GM12878 (cell line): ENCODE measurements at regions not wholly inside any gene's neighbourhood (a gene's known extent, or its start where the extent isn't known, plus 50 kb on each side); places are given as distances from the start of the nearest gene placed in this dataset.

ENCODE experiments used
- ATAC-seq: fragments of 200-7000 bp; cut with Tn5 transposase; 3 replicates; pipeline ENCODE4 v1.9.1; 2020; ENCODE audit warnings: mild to moderate bottlenecking, moderate library complexity
- BruUV-seq: library from RNA; stranded (reverse); fragments of 400-500 nt; replicated peaks from 2 replicates; lab custom pipeline; 2021; lab: Mats Ljungman, UMichigan
- CTCF ChIA-PET: fragments of 300-600 bp; sonication (Branson Sonifier 250); formaldehyde crosslinking; extraction: SDS; loops from one replicate; lab custom pipeline; 2021; ENCODE audit warnings: inconsistent platforms; lab: Yijun Ruan, JAX
- POLR2A ChIA-PET: fragments of 350-600 bp; formaldehyde crosslinking; extraction: SDS; loops from one replicate; lab custom pipeline; 2021; ENCODE audit warnings: inconsistent platforms; lab: Charles Lee
- RAD21 ChIA-PET: fragments of 300-600 bp; sonication (Branson Sonifier 250); formaldehyde crosslinking; loops from one replicate; lab custom pipeline; 2023; ENCODE audit warnings: antibody characterized with exemption; ENCODE audit not compliant: unreplicated experiment; lab: Charles Lee
- SMC1A ChIA-PET: fragments of 300-600 bp; sonication (Branson Sonifier 250); formaldehyde crosslinking; loops from one replicate; lab custom pipeline; 2023; ENCODE audit not compliant: unreplicated experiment, uncharacterized antibody; lab: Charles Lee
- DNase-seq: peaks from one replicate; pipeline ENCODE4 v3.0.0-alpha.2; 2011; ENCODE audit warnings: low read depth, low spot score
- FAIRE-seq: peaks from 3 replicates; lab custom pipeline; 2011; peaks lifted over from hg19 to GRCh38; lab: Jason Lieb, UNC
- H2AFZ ChIP-seq: 2 replicates; pipeline ENCODE4 v1.6.0; 2011; ENCODE audit warnings: low read depth, low read length, control low read depth; ENCODE audit not compliant: control insufficient read depth
- H3K27ac ChIP-seq: 2 replicates; pipeline ENCODE4 v1.5.1; 2011; ENCODE audit warnings: control low read depth; ENCODE audit not compliant: control insufficient read depth, insufficient read depth
- H3K27me3 ChIP-seq, 2 experiments: replicated peaks in 1 of 2; 2 replicates each; pipeline versions ENCODE4 v1.6.0 to v1.6.1; 2011; ENCODE audit warnings: low read length in 1 of 2; ENCODE audit not compliant: control insufficient read depth in 2 of 2, insufficient read depth in 2 of 2
- H3K36me3 ChIP-seq, 2 experiments: 2 replicates each; pipeline ENCODE4 v1.5.1; 2011; ENCODE audit warnings: low read length in 1 of 2; ENCODE audit not compliant: control insufficient read depth in 2 of 2, insufficient read depth in 2 of 2
- H3K4me1 ChIP-seq: 2 replicates; pipeline ENCODE4 v1.6.1; 2011; ENCODE audit warnings: mild to moderate bottlenecking, low read length, moderate library complexity, mixed read lengths; ENCODE audit not compliant: control insufficient read depth, insufficient read depth
- H3K4me2 ChIP-seq: 2 replicates; pipeline ENCODE4 v1.6.0; 2011; ENCODE audit warnings: control low read depth; ENCODE audit not compliant: control insufficient read depth, insufficient read depth
- H3K4me3 ChIP-seq: fragments of 200-600 bp; sonication (generic); 2 replicates; pipeline ENCODE4 v1.5.1; 2016
- H3K79me2 ChIP-seq: 2 replicates; pipeline ENCODE4 v1.6.0; 2011; ENCODE audit warnings: low read length; ENCODE audit not compliant: control insufficient read depth, insufficient read depth
- H3K9ac ChIP-seq: 2 replicates; pipeline ENCODE4 v1.8.0; 2011; ENCODE audit warnings: low read length, control low read depth, mixed read lengths; ENCODE audit not compliant: control insufficient read depth, insufficient read depth
- H3K9me3 ChIP-seq: replicated peaks from 3 replicates; pipeline ENCODE4 v1.5.1; 2011; ENCODE audit warnings: mild to moderate bottlenecking, low read length; ENCODE audit not compliant: control insufficient read depth, insufficient read depth
- H4K20me1 ChIP-seq: 2 replicates; pipeline ENCODE4 v1.6.0; 2011; ENCODE audit not compliant: control insufficient read depth, insufficient read depth
- ATF2 ChIP-seq: IDR thresholded peaks from 2 replicates; pipeline ENCODE4 v1.6.1; 2012; ENCODE audit warnings: low read length, inconsistent platforms
- E2F4 ChIP-seq: IDR thresholded peaks from 2 replicates; pipeline ENCODE4 v1.6.1; 2012; ENCODE audit warnings: low read depth, low read length, improper control_type of control experiment
- NR2C2 ChIP-seq: IDR thresholded peaks from 2 replicates; pipeline ENCODE4 v1.6.1; 2011; ENCODE audit warnings: borderline replicate concordance, low read depth; ENCODE audit not compliant: control insufficient read depth, insufficient read length
- PAX8 ChIP-seq: fragments of 450-650 bp; IDR thresholded peaks from 2 replicates; pipeline ENCODE4 v1.6.1; 2017; ENCODE audit warnings: mild to moderate bottlenecking, moderate library complexity
- USF2 ChIP-seq: IDR thresholded peaks from 2 replicates; pipeline ENCODE4 v1.6.1; 2011; ENCODE audit warnings: low read depth, low read length, improper control_type of control experiment, borderline replicate concordance
- ZBTB11 ChIP-seq: fragments of 450-650 bp; formaldehyde crosslinking; IDR thresholded peaks from 2 replicates; pipeline ENCODE4 v1.5.0; 2022; ENCODE audit warnings: mild to moderate bottlenecking, missing genetic modification characterization
- ZNF207 ChIP-seq: fragments of 450-650 bp; IDR thresholded peaks from 2 replicates; pipeline ENCODE4 v1.6.1; 2014; ENCODE audit warnings: antibody characterized with exemption, mild to moderate bottlenecking, borderline replicate concordance
- WGBS: methylation state at CpG from one replicate; pipeline ENCODE4 v1.1.6; 2016; ENCODE audit warnings: low lambda C conversion rate; ENCODE audit not compliant: insufficient replicate concordance, insufficient coverage; ENCODE audit errors: missing lambda C conversion rate; 5-methylcytosine and 5-hydroxymethylcytosine counted together
- in situ Hi-C: fragments of 300-500 bp; cut with MboI; formaldehyde crosslinking; loops from 9 replicates; pipeline ENCODE4 v1.14.3; 2018; ENCODE audit warnings: mixed read lengths
- intact Hi-C: fragments of 100-400 bp; cut with micrococcal nuclease; formaldehyde crosslinking; loops from one replicate; pipeline ENCODE4 v1.14.2; 2022; ENCODE audit not compliant: unreplicated experiment

GRCh38 chr5:30845194-30845593 lies 348.3 kb upstream of the CDH6 start:
- no peak for DNase-seq
- POLR2A ChIA-PET, result no interaction called here
- intact Hi-C loops, result no loop called here
- Histone ChIP-seq H4K20me1 (no peaks in the 10 kb centered on the region), H3K27me3 (no peaks in the 10 kb centered on the region)
- TF ChIP-seq PAX8 (no peak), ZNF207 (no peak), NR2C2 (no peak), USF2 (no peak), E2F4 (no peak), ATF2 (no peak), ZBTB11 (no peak)
- TF ChIP-seq, all 136 proteins: peak for 0
- SMC1A ChIA-PET, result no interaction called here
- FAIRE-seq, result no peak
- BruUV-seq, result no TSS peak
- no peaks in the 10 kb centered on the region for H3K79me2 ChIP-seq
- H3K9me3 ChIP-seq, result no peaks in the 10 kb centered on the region
- H3K9ac ChIP-seq, result no peak overlapping the region
- no peak overlapping the region for H3K27ac ChIP-seq
- 19% methylated on average over 2 of the region's 2 CpGs for WGBS
- RAD21 ChIA-PET, result no interaction called here
- H3K36me3 ChIP-seq, result no peaks in the 10 kb centered on the region
- CTCF ChIA-PET, result no interaction called here
- no peak overlapping the region for H3K4me3 ChIP-seq
- no peaks in the 10 kb centered on the region for H3K4me1 ChIP-seq
- no peak for ATAC-seq
- in situ Hi-C loops, result no loop called here
- no peak overlapping the region for H2AFZ ChIP-seq
- no peak overlapping the region for H3K4me2 ChIP-seq
